HEK293 (cell line): ENCODE measurements at regions not wholly inside any gene's neighbourhood (a gene's known extent, or its start where the extent isn't known, plus 50 kb on each side); places are given as distances from the start of the nearest gene placed in this dataset.

Source experiments
- CTCF ChIA-PET: fragments of 350-600 bp; formaldehyde crosslinking; extraction: SDS; loops from one replicate; lab custom pipeline; 2021; ENCODE audit warnings: antibody characterized with exemption; lab: Yijun Ruan, JAX
- POLR2A ChIA-PET: fragments of 300-600 bp; formaldehyde crosslinking; extraction: SDS; loops from one replicate; lab custom pipeline; 2020; ENCODE audit warnings: antibody characterized with exemption, inconsistent platforms; lab: Yijun Ruan, JAX
- H3K27ac ChIP-seq: fragments of 200-500 bp; sonication (Bioruptor generic); 2 replicates; pipeline ENCODE4 v1.5.1; 2014; ENCODE audit warnings: low read depth, low read length, control low read depth, inconsistent platforms; ENCODE audit errors: extremely low read depth
- H3K36me3 ChIP-seq, 2 experiments: fragments of 200-500 bp in 1 of 2; sonication (Bioruptor generic) in 1 of 2; 1 replicate in 1 of 2; 2 replicates in 1 of 2; pipeline ENCODE4 v1.5.1; 2014 to 2017; ENCODE audit warnings: inconsistent platforms in 2 of 2, low read length in 2 of 2; ENCODE audit not compliant: control insufficient read depth in 2 of 2, insufficient read depth in 1 of 2
- H3K4me1 ChIP-seq: fragments of 200-500 bp; sonication (Bioruptor generic); 2 replicates; pipeline ENCODE4 v1.5.1; 2014; ENCODE audit warnings: mild to moderate bottlenecking, low read length, inconsistent platforms; ENCODE audit not compliant: control insufficient read depth, insufficient read depth
- H3K4me3 ChIP-seq: 2 replicates; pipeline ENCODE4 v1.5.1; 2011; ENCODE audit warnings: low read depth, mild to moderate bottlenecking, control low read depth, low read length, moderate library complexity
- H3K9me3 ChIP-seq: fragments of 200-500 bp; sonication (Bioruptor generic); 2 replicates; pipeline ENCODE4 v1.5.1; 2014; ENCODE audit warnings: low read depth, low read length, inconsistent platforms; ENCODE audit not compliant: control insufficient read depth, insufficient read depth
- BCL6B ChIP-seq: fragments of 450-650 bp; formaldehyde crosslinking; IDR thresholded peaks from 2 replicates; pipeline ENCODE4 v1.5.1; 2017; ENCODE audit warnings: missing biosample characterization, missing genetic modification characterization
- KLF10 ChIP-seq: fragments of 450-650 bp; IDR thresholded peaks from 2 replicates; pipeline ENCODE4 v1.5.1; 2018; ENCODE audit warnings: missing biosample characterization, mild to moderate bottlenecking, missing genetic modification characterization
- KLF7 ChIP-seq: fragments of 450-650 bp; formaldehyde crosslinking; IDR thresholded peaks from 2 replicates; pipeline ENCODE4 v1.5.1; 2016; ENCODE audit warnings: missing biosample characterization, missing genetic modification characterization, borderline replicate concordance
- MZF1 ChIP-seq: fragments of 450-650 bp; formaldehyde crosslinking; IDR thresholded peaks from 2 replicates; pipeline ENCODE4 v1.5.1; 2017; ENCODE audit warnings: missing biosample characterization, missing genetic modification characterization, borderline replicate concordance
- PBX3 ChIP-seq: sonication (generic); formaldehyde crosslinking; IDR thresholded peaks from 2 replicates; pipeline ENCODE4 v1.8.1; 2022; ENCODE audit warnings: mild to moderate bottlenecking, moderate library complexity, missing genetic modification reagents
- PRDM4 ChIP-seq: fragments of 450-650 bp; formaldehyde crosslinking; IDR thresholded peaks from 2 replicates; pipeline ENCODE4 v1.5.1; 2017; ENCODE audit warnings: missing biosample characterization, missing genetic modification characterization
- SALL2 ChIP-seq: fragments of 450-650 bp; formaldehyde crosslinking; IDR thresholded peaks from 2 replicates; pipeline ENCODE4 v1.5.0; 2017; ENCODE audit warnings: missing biosample characterization, mild to moderate bottlenecking, missing genetic modification characterization, borderline replicate concordance
- WT1 ChIP-seq: fragments of 450-650 bp; formaldehyde crosslinking; IDR thresholded peaks from 2 replicates; pipeline ENCODE4 v1.5.1; 2016; ENCODE audit warnings: missing biosample characterization, missing genetic modification characterization
- ZBTB17 ChIP-seq: fragments of 450-650 bp; formaldehyde crosslinking; IDR thresholded peaks from 2 replicates; pipeline ENCODE4 v1.5.1; 2016; ENCODE audit warnings: missing biosample characterization, missing genetic modification characterization
- ZIC2 ChIP-seq: fragments of 450-650 bp; formaldehyde crosslinking; IDR thresholded peaks from 2 replicates; pipeline ENCODE4 v1.5.1; 2016; ENCODE audit warnings: missing biosample characterization, missing genetic modification characterization
- ZNF19 ChIP-seq: fragments of 450-650 bp; formaldehyde crosslinking; IDR thresholded peaks from 2 replicates; pipeline ENCODE4; 2016; ENCODE audit warnings: missing biosample characterization, missing genetic modification characterization, low read depth
- ZNF202 ChIP-seq: fragments of 450-650 bp; formaldehyde crosslinking; IDR thresholded peaks from 2 replicates; pipeline ENCODE4 v1.5.1; 2016; ENCODE audit warnings: missing biosample characterization, missing genetic modification characterization, borderline replicate concordance
- ZNF221 ChIP-seq: fragments of 450-650 bp; formaldehyde crosslinking; IDR thresholded peaks from 2 replicates; pipeline ENCODE4 v1.5.1; 2017; ENCODE audit warnings: missing biosample characterization, missing genetic modification characterization, borderline replicate concordance
- ZNF335 ChIP-seq: fragments of 450-650 bp; formaldehyde crosslinking; conservative IDR thresholded peaks from 2 replicates; pipeline ENCODE4 v1.5.1; 2016; ENCODE audit warnings: missing biosample characterization, missing genetic modification characterization
- ZNF366 ChIP-seq: fragments of 450-650 bp; formaldehyde crosslinking; conservative IDR thresholded peaks from 2 replicates; pipeline ENCODE4 v1.5.1; 2016; ENCODE audit warnings: missing biosample characterization, missing genetic modification characterization
- ZNF513 ChIP-seq: fragments of 450-650 bp; IDR thresholded peaks from 2 replicates; pipeline ENCODE4 v1.5.1; 2018; ENCODE audit warnings: missing biosample characterization, missing genetic modification characterization
- ZNF558 ChIP-seq: fragments of 450-650 bp; formaldehyde crosslinking; IDR thresholded peaks from 2 replicates; pipeline ENCODE4 v1.5.1; 2016; ENCODE audit warnings: missing biosample characterization, missing genetic modification characterization
- ZNF654 ChIP-seq: fragments of 450-650 bp; formaldehyde crosslinking; IDR thresholded peaks from 2 replicates; pipeline ENCODE4 v1.5.1; 2016; ENCODE audit warnings: low read depth, missing biosample characterization, missing genetic modification characterization
- ZNF677 ChIP-seq: fragments of 450-650 bp; IDR thresholded peaks from 2 replicates; pipeline ENCODE4 v1.5.0; 2018; ENCODE audit warnings: missing biosample characterization, mild to moderate bottlenecking, missing genetic modification characterization, moderate library complexity
- ZNF843 ChIP-seq: fragments of 450-650 bp; formaldehyde crosslinking; IDR thresholded peaks from 2 replicates; pipeline ENCODE4 v1.5.1; 2016; ENCODE audit warnings: missing biosample characterization, missing genetic modification characterization
- ZSCAN5A ChIP-seq: fragments of 450-650 bp; formaldehyde crosslinking; IDR thresholded peaks from 2 replicates; pipeline ENCODE4 v1.5.1; 2016; ENCODE audit warnings: missing biosample characterization, missing genetic modification characterization

GRCh38 chr16:61309386-61309785 is 726.9 kb downstream of the CDH8 start:
- ChIA-PET POLR2A (no interaction called here), CTCF (no interaction called here)
- TF ChIP-seq ZBTB17 (tag by site-specific recombination): no peak
- no peak for TF ChIP-seq PBX3 (CRISPR knock-in tag)
- TF ChIP-seq ZNF19: no peak
- TF ChIP-seq ZNF335 (tag by site-specific recombination): no peak
- no peak for TF ChIP-seq ZNF366 (tag by site-specific recombination)
- TF ChIP-seq PRDM4 (tag by site-specific recombination): no peak
- TF ChIP-seq ZNF677 (tag by site-specific recombination): no peak
- TF ChIP-seq WT1 (tag by site-specific recombination): no peak
- no peak for TF ChIP-seq ZNF558 (tag by site-specific recombination)
- no peak for TF ChIP-seq ZNF843 (tag by site-specific recombination)
- no peak for TF ChIP-seq MZF1
- TF ChIP-seq KLF10: no peak
- Histone ChIP-seq H3K4me3 (no peak overlapping the region), H3K27ac (no peak overlapping the region), H3K4me1 (no peaks in the 10 kb centered on the region), H3K36me3 (no peaks in the 10 kb centered on the region), H3K9me3 (no peaks in the 10 kb centered on the region)

- POLR2A ChIA-PET: no interaction called here
- no peak for TF ChIP-seq SALL2 (tag by site-specific recombination)
- no peak for TF ChIP-seq ZNF221 (tag by site-specific recombination)
- TF ChIP-seq ZNF654 (tag by site-specific recombination): no peak
- no peak for TF ChIP-seq ZNF513
- TF ChIP-seq ZIC2 (tag by site-specific recombination): no peak
- no peak for TF ChIP-seq ZNF202
- no peak for TF ChIP-seq ZNF366 (tag by site-specific recombination)
- Histone ChIP-seq H3K27ac (no peak overlapping the region), H3K4me1 (no peaks in the 10 kb centered on the region), H3K4me3 (no peak overlapping the region), H3K9me3 (no peaks in the 10 kb centered on the region), H3K36me3 (no peaks in the 10 kb centered on the region)
- CTCF ChIA-PET: no interaction called here
Measured at GRCh38 chr16:61306204-61306603, 730.0 kb downstream of the CDH8 start.

- Histone ChIP-seq H3K4me3 (no peak overlapping the region), H3K4me1 (no peaks in the 10 kb centered on the region), H3K9me3 (no peaks in the 10 kb centered on the region), H3K27ac (no peak overlapping the region), H3K36me3 (no peaks in the 10 kb centered on the region)
- ChIA-PET POLR2A (no interaction called here), CTCF (no interaction called here)
- TF ChIP-seq KLF7 (no peak), ZSCAN5A (tag by site-specific recombination) (no peak), BCL6B (no peak)
Measured at GRCh38 chr16:61296814-61297213, 739.4 kb downstream of the CDH8 start.
